GM19328 (cell line): ENCODE measurements at regions not wholly inside any gene's neighbourhood (a gene's known extent, or its start where the extent isn't known, plus 50 kb on each side); places are given as distances from the start of the nearest gene placed in this dataset.
"Not testable (repeated sequence)": the region's sequence is repeated elsewhere in the genome, so short reads cannot be mapped to it uniquely, and the experiment has no call there.

Experiments used
- ATAC-seq: cut with Tn5 transposase; IDR thresholded peaks from one replicate; pipeline ENCODE4 v1.9.1; 2021; ENCODE audit warnings: mild to moderate bottlenecking, moderate library complexity; ENCODE audit not compliant: unreplicated experiment

DNA sequence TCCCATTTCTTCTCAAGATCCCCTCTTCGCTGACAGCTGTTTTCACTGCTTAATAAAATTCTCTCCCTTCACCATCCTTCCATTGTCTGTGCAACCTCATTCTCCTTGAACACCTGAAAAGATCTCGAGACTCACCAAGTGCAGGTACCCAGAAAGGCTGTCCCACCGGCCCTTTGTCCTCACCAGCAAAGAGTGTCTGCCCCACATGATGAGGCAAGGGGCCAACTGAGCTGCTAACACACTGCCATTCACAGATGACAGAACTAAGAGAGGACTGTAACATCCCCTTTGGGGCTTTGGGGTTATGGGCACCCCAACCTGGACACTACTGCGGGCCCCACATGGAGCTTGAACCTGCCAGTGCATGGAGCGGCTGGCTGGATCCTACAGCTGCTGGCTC lies 771.4 kb upstream of the MIR17HG start:
- no peak for ATAC-seq

DNA sequence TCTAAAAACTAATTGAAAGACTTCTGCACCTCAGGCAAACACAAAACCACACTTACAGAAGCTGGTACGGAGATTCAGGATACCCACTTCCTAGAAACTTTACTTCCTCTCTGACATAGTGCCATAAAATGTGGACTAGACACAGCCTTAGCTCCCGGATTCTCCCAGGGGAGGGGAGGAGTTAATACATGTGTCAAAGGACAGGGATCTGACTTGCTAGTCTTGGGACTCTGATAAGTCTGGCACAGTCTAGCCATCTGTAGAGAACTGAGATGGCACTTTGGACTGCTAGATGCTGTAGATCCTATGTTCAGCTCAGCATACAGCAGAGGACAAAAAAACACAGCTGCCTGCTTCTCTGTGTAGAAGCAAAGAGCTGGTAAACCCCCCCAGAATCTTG lies 769.8 kb upstream of the MIR17HG start:
- ATAC-seq, result no peak

DNA sequence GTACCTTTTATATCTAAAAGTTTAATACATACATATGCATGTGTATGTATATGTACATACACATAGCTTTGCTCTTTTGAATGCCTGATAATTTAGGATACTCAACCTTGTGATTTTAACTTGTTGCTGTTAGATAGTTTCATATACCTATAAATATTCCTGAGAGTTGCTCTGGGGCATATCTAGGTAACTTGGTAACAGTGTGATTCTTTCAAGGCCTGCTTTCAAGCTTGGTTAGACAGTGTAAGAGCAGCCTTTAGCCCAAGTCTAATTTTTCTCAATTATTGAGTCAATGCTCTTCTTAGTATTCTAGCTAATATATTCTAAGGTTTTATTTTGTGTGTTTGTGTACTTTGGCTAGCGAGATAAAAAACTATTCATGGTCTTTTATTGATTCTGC lies 762.1 kb upstream of the MIR17HG start:
- ATAC-seq, result no peak

DNA sequence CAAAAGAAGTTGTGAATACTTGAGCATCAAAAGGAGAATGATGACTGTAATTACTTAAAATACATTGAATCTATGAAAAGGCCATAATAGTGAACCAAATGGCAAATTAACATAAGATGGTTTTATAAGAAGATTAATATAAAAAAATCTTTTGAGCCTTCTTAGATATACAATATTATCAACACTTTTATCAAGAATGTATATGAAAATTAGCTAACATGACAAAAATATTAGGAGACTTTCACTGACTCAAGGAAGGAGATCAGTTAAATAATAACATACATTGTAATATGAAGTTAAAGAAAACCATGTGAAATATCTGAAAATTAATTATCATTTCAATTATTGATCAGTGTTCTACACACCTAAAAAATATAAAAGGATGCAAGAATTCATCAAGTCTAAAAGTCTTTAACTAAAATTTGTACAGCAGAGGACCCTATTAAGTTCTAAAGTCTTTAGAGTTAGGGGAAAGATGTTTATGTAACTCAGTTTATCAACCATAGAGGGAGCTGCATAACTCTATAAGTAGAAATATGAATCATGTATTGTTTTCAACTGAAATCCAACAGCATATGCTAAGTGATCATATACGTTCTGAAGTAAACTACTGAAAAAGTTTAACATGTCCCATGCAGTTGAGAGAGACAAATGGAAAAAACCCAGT lies 756.1 kb upstream of the MIR17HG start:
- no peak for ATAC-seq

DNA sequence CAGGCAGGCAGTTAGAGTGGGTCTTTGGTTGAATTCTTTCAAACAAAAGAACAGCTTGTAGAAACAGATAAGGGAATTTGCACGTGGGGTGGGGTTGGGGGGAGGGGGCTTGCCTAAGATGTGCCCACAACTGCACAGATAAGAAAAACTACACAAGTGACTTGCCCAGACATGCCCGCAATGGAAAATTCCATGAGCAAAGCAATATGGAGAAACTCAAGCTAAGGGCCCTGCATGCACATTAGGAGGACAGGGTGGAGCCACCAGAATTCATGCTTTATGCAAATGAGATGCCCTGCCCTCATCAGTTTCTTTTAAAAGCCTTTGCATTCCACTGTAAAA lies 755.6 kb upstream of the MIR17HG start:
- ATAC-seq, result no peak

DNA sequence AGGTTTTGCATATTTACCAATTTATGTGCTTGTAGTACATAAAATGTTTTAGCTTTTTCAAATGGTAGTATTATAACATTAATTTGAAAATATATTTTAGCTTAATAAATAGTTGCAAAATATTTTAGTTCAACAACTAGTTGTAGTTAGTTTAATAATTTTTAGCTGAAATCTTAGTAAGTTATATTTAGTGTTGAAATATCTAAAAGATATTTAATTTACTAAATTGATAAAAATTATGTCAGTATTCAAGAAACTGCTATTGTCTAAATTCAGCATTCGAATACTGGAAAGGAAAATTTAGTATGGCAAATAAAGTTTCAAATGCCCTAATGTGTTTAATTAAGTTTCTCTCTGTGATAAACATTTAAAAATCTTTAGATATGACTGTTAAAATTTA lies 754.5 kb upstream of the MIR17HG start:
- ATAC-seq, result no peak

DNA sequence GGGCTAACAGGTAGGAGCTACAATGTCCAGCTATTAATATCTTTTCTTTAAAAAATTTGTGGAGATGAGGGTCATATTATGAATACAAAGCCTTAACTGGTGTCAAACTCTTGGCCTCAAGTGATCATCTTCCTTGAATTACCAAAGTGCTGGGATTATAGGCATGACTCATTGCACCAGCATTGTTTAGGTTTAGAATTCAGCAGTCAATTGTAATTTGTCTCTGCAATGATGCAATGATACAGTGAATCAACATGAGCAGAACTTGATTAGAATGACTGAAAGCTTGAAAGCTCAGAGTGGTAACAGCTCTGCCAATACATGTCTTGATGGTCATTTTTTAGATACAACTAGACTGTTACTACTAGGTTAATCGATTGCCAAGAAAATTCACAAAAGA lies 752.8 kb upstream of the MIR17HG start:
- no peak for ATAC-seq

DNA sequence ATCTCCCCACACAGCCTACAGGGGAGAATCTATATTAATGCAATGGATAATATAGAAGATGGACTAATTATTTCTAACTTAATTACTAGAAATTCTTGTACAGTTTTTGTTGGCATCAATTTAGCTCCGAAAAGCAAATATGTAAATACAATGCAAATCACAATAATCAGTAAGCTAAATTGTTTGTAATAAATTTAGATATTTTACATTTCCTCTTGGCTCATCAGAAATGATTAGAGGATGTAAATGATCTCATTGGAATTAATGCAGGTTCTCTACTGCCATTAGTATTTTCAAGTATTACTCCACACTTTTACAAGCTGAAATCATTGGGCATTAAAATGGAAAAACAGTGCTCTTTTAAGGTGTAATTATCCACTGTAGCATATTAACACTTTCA lies 741.8 kb upstream of the MIR17HG start:
- no peak for ATAC-seq

DNA sequence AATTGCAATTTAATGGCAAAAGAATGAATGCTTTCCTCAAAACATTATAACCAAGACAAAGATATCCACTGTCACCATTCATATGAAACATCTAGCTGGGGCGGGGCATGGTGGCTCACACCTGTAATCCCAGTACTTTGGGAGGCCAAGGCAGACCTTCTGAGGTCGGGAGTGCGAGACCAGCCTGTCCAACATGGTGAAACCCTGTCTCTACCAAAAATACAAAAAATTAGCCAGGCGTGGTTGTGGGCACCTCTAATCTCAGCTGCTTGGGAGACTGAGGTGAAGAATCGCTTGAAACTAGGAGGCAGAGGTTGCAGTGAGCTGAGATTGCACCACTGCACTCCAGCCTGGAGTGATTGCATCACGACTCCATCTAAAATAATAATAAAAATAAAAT lies 740.6 kb upstream of the MIR17HG start:
- not testable (repeated sequence) for ATAC-seq

DNA sequence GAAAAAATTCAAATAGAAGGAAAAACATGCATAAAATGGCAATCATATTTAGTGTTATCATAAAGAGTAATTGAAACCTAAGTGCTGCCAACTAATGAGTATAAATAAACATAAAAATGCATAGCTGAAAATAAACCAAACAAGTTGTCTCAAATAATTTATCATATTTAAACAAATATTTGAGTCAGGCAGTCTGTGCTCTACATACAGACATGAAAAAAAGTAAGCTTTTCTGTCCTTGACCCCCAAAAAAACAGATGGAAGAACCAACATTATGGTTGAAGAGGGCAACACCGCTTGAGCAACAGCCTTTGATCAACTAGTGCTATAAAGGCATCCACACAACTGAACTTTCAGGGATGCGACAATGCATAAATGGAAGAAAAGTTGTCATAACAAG lies 735.1 kb upstream of the MIR17HG start:
- no peak for ATAC-seq

DNA sequence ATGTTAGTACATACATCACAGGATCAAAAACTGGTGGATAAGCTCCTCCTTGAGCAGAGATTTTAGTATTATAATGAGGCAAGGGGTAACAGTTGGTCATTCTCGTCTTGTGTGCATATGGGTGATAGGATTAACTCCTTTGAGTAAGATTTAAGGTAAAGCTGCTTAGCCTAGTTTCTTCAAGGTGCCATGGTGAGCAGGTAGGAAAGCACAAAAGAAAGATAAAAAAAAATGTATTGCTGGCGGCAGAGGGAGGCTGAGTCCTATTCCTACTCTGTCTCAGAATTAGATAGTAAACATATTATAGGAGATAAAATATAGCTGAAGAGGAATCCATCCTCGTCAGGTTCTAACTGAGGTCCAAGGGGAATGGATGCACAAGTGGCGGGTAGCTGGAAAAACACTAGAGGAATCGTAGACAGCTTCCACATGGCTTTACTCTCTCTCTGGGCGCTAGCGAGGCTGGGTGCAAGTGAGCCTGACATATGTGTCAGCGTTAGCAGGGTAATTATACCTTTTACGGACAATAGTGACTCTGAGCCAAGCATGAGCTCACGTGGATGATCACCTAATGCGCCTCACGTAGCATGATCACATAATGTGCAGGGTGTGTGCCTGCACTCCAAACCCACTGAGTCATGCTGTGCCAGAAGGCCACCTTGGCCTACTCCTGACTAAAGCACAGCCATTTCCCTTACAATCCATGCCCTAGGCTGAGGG lies 734.3 kb upstream of the MIR17HG start:
- ATAC-seq, result no peak

DNA sequence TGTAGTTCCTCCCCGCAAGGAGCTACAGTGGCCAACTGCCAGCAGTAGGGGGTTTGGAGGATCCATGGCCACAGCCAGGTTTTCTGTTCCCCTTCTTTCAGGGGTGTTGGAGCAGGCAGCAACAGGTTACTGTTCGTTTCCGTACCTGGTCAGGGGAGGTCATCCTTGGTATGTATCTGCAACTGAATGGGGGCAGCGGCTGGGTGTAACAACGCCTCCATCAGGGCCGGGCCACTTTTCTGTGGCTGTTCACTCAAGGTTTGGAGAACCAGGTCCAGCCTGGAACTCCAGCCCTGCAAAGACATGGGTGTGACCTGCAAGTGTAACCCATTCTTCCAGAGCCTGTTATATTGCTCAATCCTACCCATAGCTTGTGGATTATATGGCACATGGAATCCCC lies 732.3 kb upstream of the MIR17HG start:
- ATAC-seq, result no peak

DNA sequence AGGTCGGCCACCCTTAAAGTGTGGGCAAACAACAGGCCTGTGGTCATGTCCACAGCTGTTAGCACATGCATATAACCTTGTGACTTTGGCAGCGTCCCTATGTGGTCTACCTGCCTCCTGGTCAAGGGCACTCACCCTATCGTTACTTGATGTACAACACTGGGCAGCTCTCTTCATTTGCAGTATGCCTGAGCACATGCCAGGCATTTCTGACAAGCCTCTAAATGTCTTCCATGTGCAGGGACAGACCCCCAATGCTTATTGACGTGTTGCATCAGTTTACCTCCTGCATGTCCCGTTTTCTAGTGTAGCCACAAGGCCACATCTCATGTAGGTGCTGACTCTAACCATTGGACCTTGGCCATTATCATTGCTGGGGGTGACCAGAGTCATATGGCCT lies 731.7 kb upstream of the MIR17HG start:
- ATAC-seq, result no peak

DNA sequence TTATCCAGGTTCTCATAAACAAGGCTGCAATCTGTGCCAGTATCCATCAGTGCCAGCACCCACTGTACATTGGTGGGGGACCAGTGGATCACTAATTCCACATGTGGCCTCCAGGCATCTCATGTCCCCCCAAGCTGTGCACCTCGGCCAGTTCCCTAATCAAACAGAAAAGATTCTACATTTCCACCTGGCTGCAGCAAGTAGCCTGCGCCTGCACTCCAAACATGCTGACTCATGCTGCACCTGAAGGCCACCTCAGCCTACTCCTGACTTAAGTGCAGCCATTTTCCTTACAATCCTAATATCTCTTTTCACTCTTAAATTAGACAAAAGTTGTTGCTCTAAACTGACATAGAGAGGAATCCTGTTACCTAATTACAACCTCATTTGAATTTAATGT lies 729.4 kb upstream of the MIR17HG start:
- no peak for ATAC-seq

DNA sequence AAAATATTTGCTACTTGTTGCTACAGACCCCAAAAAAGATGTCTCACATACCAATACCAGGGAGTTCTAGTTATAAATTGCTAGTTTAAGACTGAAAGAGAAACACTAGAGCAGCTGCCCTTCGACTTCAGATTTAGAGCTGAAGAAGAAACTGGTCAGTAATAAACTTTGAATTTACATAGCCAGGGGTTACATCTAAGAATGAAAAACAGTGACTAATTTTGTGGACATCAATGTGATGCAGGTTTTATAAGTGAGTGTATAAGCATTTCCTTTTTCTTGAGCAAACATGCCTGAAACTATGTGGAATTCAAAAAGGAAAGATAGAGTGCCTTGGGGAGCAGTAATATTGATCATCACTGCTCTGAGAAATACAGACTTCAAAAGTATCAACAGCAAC lies 724.9 kb upstream of the MIR17HG start:
- ATAC-seq, result no peak

DNA sequence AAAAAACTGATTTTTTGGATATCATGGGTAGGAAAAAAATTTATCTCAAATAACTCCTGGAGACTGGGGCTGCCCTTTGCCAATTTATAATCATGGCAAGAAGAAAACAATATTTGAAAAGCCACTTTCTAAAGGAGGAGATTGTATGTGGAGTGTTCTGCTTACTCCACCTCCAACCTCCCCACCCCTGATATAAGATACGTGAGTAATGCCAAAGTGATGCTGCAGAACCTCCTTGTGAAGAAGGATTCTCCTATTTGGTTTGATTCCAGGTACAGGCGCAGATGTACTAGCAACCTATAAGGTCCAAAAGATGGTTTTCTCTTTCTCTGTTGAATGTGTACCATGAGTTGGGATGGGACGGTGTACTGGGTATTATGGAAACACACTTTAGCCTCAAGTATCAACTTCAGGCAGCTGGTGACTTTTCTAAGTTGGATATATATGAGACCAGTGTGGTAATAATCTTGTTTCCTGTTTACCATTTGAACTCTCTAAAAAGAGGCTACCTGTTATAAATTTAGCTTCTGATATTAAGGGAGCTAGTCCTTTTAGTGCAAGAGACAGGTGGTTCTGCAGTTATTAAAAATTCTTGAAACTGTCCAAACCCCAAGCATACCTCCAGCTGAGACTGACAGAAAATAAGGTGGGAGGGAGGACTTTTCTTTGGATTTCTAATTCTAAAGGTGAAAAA lies 724.0 kb upstream of the MIR17HG start:
- ATAC-seq, result no peak

DNA sequence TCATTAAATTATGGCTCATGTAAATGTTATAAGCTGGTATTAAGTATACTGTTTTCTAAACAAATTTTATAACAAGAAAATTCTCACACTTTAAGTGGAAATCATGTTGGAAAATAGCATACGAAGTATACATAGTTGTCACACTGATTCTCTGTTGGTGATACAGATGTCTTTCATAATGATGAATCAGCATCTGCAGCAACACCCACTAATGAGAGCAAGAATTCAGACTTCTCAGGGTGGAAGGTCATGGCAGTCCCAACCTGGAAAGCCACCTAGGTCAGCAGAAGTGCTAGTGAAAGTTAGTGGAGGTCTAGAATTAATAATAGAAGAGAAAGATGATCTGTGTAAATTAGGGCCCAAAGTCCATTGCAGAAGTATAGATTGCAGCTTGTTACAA lies 719.7 kb upstream of the MIR17HG start:
- no peak for ATAC-seq

DNA sequence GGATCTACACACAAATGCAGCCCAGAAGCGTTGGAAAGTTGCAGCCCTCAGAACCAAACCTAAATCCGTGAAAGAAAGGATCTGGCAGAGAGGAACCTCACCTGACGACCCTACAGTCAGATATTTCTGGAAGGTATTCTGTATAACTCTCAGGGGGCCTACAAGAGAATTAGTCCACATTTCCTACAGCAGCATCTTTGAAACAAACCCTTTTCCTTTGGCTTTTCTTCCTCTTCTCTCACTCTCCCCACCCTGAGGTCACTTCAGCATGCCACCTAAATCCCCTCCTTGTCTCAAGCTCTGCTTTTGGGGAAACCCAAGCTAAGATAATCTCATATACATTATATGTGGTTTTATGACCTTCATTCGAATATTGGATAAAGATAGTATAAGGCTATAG lies 719.0 kb upstream of the MIR17HG start:
- no peak for ATAC-seq

DNA sequence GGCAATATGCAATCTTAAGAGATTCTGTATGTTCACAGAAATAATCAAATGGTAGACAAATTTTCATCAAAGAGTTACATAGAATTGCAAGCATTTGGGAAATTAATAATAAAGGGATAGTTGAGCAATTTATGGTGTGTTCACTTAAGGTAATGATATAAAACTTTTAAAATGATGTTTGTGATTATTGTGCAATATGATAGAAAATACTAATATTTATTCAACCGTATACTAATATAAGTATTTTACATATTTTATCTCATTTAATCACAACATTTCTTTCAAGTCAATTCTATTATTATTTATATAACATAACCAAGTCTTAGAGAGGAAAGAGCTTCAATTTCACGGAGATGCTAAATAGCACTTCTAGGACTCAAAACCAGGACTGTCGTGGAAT lies 716.8 kb upstream of the MIR17HG start:
- no peak for ATAC-seq

DNA sequence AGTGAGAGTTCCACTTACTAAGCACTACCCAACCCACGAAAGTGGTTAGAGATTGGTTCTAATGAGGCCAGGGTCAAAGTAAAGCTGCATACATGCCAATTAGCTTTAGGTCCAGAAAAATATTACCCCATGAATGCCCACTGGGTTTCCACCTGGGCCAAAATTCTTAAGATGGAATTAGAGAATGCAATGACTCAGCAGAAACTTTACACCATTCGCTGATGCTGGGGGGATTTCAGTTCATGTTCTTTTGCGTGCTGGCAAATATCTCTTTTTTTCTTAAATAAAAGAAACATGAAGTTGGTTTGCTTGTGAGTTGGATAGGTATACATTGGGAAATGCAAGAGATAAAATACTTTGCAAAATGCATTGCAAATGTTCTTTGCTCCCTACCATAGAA lies 715.3 kb upstream of the MIR17HG start:
- ATAC-seq, result no peak

DNA sequence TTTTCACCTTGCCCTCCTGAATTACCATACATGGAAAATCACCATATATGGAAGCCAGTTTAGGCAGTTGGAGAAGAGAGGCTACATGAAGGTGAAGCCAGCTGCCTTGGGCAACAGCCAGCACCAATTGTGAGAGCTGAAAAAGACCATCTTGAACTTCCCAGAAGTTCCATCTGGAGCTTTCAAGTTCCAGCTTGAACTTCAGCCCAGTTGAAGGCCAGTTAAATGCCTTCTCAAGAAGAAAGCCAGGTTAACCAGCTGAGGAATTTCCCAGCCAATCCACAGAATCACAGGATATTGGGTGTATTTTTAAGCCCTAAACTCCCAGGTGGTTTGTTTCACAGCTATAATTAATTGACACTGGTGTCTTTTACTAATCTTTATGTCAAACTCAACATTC lies 713.6 kb upstream of the MIR17HG start:
- no peak for ATAC-seq

DNA sequence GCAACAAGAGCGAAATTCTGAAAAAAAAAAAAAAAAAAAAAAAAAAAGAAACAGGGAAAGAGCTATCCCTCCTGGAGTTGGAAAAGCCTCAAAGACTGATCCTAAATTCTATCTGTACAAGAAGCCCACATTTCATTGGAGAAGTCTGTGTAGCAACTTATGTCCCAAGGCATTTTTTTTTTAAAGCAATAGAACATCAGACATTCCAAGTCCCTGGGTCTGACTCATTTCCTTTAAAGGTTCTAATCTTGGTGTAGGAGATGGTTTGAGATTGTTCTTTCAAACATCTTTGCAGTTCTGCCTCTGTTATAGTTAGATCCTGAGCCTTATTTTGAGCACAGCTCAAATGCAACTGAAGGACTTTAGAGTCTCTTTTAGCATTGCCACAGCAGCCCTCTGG lies 706.5 kb upstream of the MIR17HG start:
- ATAC-seq, result no peak
